Bronchial epithelial cell (primary cell): ENCODE measurements at regions not wholly inside any gene's neighbourhood (a gene's known extent, or its start where the extent isn't known, plus 50 kb on each side); places are given as distances from the start of the nearest gene placed in this dataset.
A peak's percentile ranks its signal among the peaks of the same experiment; 100 is the strongest.

Experiments
- DNase-seq: peaks from one replicate; pipeline ENCODE4 v3.0.0-alpha.2; 2010; ENCODE audit warnings: low read depth
- FAIRE-seq: peaks from 2 replicates; lab custom pipeline; 2011; peaks lifted over from hg19 to GRCh38; lab: Jason Lieb, UNC
- H3K27me3 ChIP-seq: 2 replicates; pipeline ENCODE4 v1.5.1; 2011; ENCODE audit warnings: low read length; ENCODE audit not compliant: control insufficient read depth, insufficient read depth
- H3K36me3 ChIP-seq: 2 replicates; pipeline ENCODE4 v1.5.1; 2011; ENCODE audit warnings: low read length; ENCODE audit not compliant: control insufficient read depth, insufficient read depth
- H3K4me3 ChIP-seq: 2 replicates; pipeline ENCODE4 v1.5.1; 2011; ENCODE audit warnings: mild to moderate bottlenecking, low read depth, low read length, control low read depth
- CTCF ChIP-seq: IDR thresholded peaks from 2 replicates; pipeline ENCODE4 v1.5.1; 2011; ENCODE audit warnings: mild to moderate bottlenecking, moderate library complexity, low read length, control low read depth, inconsistent platforms; ENCODE audit not compliant: insufficient read depth, severe bottlenecking

GRCh38 chr13:38176664-38177063 is 173.0 kb upstream of the UFM1 start:
- no peak for FAIRE-seq
- no peaks in the 10 kb centered on the region for H3K36me3 ChIP-seq

DNA sequence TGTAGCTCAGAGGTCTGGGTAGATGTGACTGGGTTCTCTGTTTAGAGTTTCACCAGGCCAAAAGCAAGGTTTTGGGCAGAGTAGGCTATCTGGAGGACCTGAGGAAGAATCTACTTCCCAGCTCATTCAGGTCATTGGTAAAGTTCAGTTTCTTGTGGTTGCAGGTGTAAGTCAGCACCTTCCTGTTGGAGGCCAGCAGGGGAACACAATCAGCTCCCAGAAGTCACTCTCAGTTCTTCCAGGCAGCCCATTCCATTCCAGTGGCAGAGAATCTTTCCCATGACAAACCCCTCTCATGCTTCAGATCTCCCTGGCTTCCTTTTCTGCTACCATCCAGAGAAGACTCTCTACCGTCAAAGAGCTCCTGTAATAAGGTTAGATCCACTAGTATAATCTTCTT is 176.2 kb upstream of the UFM1 start:
- Histone ChIP-seq H3K36me3 (no peaks in the 10 kb centered on the region), H3K27me3 (no peaks in the 10 kb centered on the region), H3K4me3 (no peak overlapping the region)
- FAIRE-seq (no peak), DNase-seq (no peak)
- no peak for TF ChIP-seq CTCF

More at GRCh38 chr13:38176664-38177063, 173.0 kb upstream of the UFM1 start:
- H3K27me3 ChIP-seq: no peaks in the 10 kb centered on the region
- no peak for TF ChIP-seq CTCF
- H3K4me3 ChIP-seq: no peak overlapping the region
- no peak for DNase-seq

DNA sequence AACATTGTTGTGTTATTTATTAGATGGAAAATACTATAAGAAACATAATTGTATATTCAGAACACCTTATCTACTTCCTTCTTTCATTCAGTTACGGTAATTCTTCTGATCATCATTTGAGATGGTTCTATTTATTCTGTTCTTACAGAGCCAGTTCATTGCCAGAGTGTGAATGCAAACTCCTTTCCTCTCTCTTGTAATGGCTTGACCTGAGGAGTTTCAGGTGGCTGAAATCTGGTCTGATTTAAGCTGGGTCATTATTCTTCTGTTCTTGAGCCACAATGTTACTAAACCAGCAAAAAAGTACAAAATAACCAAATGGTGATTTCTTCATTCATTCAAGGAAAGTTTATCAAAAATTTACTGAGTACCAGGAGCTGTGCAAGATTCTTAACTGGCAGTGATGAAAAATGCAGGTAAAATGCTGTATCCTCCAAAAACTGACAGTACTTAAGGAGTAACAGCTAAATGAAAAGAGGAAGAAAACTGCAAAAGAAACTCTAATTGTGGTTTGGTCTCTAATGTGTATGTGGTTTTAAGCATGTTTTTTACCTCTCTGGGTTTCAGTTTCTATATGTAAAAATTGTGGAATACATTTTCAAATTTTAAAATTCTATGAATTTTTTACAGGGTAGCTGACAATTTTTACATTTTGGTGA is 182.4 kb upstream of the UFM1 start:
- Histone ChIP-seq H3K4me3 (no peak overlapping the region), H3K36me3 (no peaks in the 10 kb centered on the region), H3K27me3 (no peaks in the 10 kb centered on the region)
- TF ChIP-seq CTCF: no peak
- FAIRE-seq (no peak), DNase-seq (no peak)

DNA sequence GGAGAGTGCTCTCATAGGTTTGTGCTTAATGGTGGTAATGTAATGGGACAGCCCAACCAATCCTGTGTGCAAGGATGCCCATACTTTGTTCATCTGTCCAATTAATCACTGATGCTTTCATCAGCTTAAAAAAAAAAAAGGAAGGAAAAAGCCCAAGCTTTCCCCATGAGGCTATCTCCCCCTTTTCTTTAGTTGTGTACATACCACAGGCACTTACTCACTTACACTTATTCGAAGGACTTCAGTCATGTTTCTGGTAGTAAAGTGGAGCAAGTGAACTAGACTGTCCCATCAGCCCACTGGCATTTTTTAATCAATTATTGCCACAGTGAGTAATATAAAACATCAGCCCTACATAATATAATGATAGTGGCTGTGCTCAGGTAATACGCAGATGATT is 183.5 kb upstream of the UFM1 start:
- peak; percentile 45 for DNase-seq
- no peak for FAIRE-seq
- Histone ChIP-seq H3K4me3 (no peak overlapping the region), H3K36me3 (no peaks in the 10 kb centered on the region), H3K27me3 (no peaks in the 10 kb centered on the region)
- TF ChIP-seq CTCF: no peak

GRCh38 chr13:38160131-38160530 is 189.5 kb upstream of the UFM1 start:
- no peak for FAIRE-seq
- Histone ChIP-seq H3K4me3 (no peak overlapping the region), H3K27me3 (no peaks in the 10 kb centered on the region), H3K36me3 (no peaks in the 10 kb centered on the region)
- TF ChIP-seq CTCF: no peak
- no peak for DNase-seq

- no peaks in the 10 kb centered on the region for H3K27me3 ChIP-seq
- FAIRE-seq: no peak
- H3K4me3 ChIP-seq: no peak overlapping the region
- no peak for DNase-seq
- TF ChIP-seq CTCF: no peak
- H3K36me3 ChIP-seq: no peaks in the 10 kb centered on the region
Observed at GRCh38 chr13:38159710-38160109, 189.9 kb upstream of the UFM1 start.
